ENCODE measurements at regions not wholly inside any gene's neighbourhood (a gene's known extent, or its start where the extent isn't known, plus 50 kb on each side); places are given as distances from the start of the nearest gene placed in this dataset.

DNA sequence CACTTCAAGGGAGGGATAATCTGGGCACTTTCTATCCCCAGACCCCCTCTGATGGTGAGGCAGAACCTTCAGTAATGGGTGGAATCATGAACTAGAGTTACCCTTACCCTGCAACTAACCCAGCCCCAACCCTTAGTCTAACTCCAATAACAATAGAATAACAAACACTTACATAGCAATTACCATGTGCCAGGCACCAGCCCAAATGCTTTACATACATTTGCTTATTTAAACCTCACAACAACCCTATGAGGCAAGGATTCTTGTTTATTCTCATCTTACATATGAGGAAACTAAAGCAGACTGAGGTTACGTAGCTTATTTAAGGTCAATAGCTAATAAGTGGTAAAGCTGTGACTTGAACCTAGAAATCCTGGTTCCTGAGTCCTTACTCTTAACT is 132.8 kb downstream of the CYP26B1 start:
- no peaks in the 10 kb centered on the region for H3K27me3 ChIP-seq (ENCODE audit: insufficient read depth, poor library complexity, severe bottlenecking)
- H3K4me3 ChIP-seq (replicated peaks; ENCODE audit: insufficient read depth, low read length): no peak overlapping the region
- H3K27ac ChIP-seq (replicated peaks): no peak overlapping the region
- no peak for DNase-seq (ENCODE audit: low read depth in 1 of 2, low spot score in 1 of 2)
- TF ChIP-seq, protein P1, sequence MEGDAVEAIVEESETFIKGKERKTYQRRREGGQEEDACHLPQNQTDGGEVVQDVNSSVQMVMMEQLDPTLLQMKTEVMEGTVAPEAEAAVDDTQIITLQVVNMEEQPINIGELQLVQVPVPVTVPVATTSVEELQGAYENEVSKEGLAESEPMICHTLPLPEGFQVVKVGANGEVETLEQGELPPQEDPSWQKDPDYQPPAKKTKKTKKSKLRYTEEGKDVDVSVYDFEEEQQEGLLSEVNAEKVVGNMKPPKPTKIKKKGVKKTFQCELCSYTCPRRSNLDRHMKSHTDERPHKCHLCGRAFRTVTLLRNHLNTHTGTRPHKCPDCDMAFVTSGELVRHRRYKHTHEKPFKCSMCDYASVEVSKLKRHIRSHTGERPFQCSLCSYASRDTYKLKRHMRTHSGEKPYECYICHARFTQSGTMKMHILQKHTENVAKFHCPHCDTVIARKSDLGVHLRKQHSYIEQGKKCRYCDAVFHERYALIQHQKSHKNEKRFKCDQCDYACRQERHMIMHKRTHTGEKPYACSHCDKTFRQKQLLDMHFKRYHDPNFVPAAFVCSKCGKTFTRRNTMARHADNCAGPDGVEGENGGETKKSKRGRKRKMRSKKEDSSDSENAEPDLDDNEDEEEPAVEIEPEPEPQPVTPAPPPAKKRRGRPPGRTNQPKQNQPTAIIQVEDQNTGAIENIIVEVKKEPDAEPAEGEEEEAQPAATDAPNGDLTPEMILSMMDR (IDR thresholded peaks at IDR 0.05; ENCODE audit: insufficient read depth, low read length): no peak
- TF ChIP-seq POLR2AphosphoS5 (IDR thresholded peaks at IDR 0.05; ENCODE audit: low read depth): no peak
- no peak for TF ChIP-seq GABPA (IDR thresholded peaks at IDR 0.05; ENCODE audit: low read depth)
- no peak for TF ChIP-seq SPI1 (IDR thresholded peaks at IDR 0.05; ENCODE audit: borderline replicate concordance, low read depth)
- no peak for TF ChIP-seq REST (IDR thresholded peaks at IDR 0.05; ENCODE audit: insufficient replicate concordance, low read depth)

GRCh38 chr2:72013726-72014125 is 133.9 kb downstream of the CYP26B1 start:
- no peak overlapping the region for H3K27ac ChIP-seq (replicated peaks)
- DNase-seq (ENCODE audit: low read depth in 1 of 2, low spot score in 1 of 2): no peak
- TF ChIP-seq, protein P1 (IDR thresholded peaks at IDR 0.05; ENCODE audit: insufficient read depth, low read length): no peak
- TF ChIP-seq SPI1 (IDR thresholded peaks at IDR 0.05; ENCODE audit: borderline replicate concordance, low read depth) (no peak), GABPA (IDR thresholded peaks at IDR 0.05; ENCODE audit: low read depth) (no peak)
- no peak overlapping the region for H3K4me3 ChIP-seq (replicated peaks; ENCODE audit: insufficient read depth, low read length)
- H3K27me3 ChIP-seq (ENCODE audit: insufficient read depth, poor library complexity, severe bottlenecking): no peaks in the 10 kb centered on the region

DNA sequence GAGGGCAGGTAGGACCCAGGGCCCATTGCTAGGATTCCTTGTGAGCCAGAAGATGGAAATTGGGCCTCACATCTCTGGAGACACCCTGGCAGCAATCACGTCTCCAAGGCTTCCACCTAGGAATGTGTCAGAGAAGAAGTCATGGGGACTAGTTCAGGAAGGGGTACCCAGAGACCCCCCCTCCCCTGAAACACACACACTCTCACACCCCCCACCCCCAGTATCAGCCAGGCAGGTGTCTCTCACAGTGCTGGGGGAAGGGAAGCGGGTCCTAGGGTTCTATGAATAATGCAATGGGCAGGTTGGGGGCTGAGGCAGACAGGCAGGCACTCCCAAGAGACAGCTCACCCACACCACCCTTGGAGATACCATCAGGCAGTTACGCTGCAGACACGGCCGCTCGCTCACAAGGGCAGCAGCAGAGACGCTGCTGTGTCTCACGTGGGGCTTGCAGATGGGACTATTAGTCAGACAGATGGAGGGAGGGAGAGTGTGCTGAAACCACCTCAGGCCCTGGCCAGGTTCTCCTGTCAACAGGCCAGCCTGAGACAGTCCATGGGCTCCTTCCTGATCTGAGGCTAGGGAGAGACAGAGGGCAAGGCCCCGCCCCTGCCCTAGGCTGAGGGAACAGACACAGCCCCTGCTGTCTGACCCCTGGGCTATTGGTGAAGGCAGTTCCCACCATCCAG is 134.6 kb downstream of the CYP26B1 start:
- Histone ChIP-seq H3K27me3 (ENCODE audit: insufficient read depth, poor library complexity, severe bottlenecking) (no peaks in the 10 kb centered on the region), H3K4me3 (replicated peaks; ENCODE audit: insufficient read depth, low read length) (no peak overlapping the region), H3K27ac (replicated peaks) (no peak overlapping the region)
- no peak for TF ChIP-seq GABPA (IDR thresholded peaks at IDR 0.05; ENCODE audit: low read depth)
- no peak for TF ChIP-seq REST (IDR thresholded peaks at IDR 0.05; ENCODE audit: insufficient replicate concordance, low read depth)
- no peak for TF ChIP-seq SPI1 (IDR thresholded peaks at IDR 0.05; ENCODE audit: borderline replicate concordance, low read depth)
- no peak for TF ChIP-seq POLR2AphosphoS5 (IDR thresholded peaks at IDR 0.05; ENCODE audit: low read depth)
- TF ChIP-seq, protein P1 (IDR thresholded peaks at IDR 0.05; ENCODE audit: insufficient read depth, low read length): no peak
- DNase-seq (ENCODE audit: low read depth in 1 of 2, low spot score in 1 of 2): no peak

DNA sequence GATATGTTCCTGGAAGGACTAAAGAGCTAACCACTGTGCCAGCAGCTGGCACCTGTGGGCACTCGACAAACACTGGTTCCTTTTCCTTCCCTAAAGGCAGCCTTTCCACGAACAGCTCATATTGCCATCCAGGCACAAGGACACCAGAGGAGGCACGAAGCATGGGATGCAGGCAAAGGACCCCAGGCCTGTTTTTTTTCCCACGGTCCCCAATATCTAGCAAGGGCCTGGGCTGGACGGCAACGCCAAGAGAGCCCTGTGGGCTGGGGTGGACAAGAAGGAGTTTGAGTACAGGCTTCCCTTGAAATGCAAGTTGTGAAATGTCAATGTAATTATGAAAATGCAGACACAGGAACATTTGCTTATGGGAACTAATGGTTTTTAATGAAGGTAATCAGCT is 135.9 kb downstream of the CYP26B1 start:
- Histone ChIP-seq H3K27me3 (ENCODE audit: insufficient read depth, poor library complexity, severe bottlenecking) (no peaks in the 10 kb centered on the region), H3K4me3 (replicated peaks; ENCODE audit: insufficient read depth, low read length) (no peak overlapping the region), H3K27ac (replicated peaks) (no peak overlapping the region)
- no peak for DNase-seq (ENCODE audit: low read depth in 1 of 2, low spot score in 1 of 2)
- TF ChIP-seq SPI1 (IDR thresholded peaks at IDR 0.05; ENCODE audit: borderline replicate concordance, low read depth): no peak
- TF ChIP-seq, protein P1 (IDR thresholded peaks at IDR 0.05; ENCODE audit: insufficient read depth, low read length): no peak
- no peak for TF ChIP-seq REST (IDR thresholded peaks at IDR 0.05; ENCODE audit: insufficient replicate concordance, low read depth)
- no peak for TF ChIP-seq POLR2AphosphoS5 (IDR thresholded peaks at IDR 0.05; ENCODE audit: low read depth)
- no peak for TF ChIP-seq GABPA (IDR thresholded peaks at IDR 0.05; ENCODE audit: low read depth)

Data from HL-60 (cell line).